Panc1 (cell line): ENCODE measurements at regions not wholly inside any gene's neighbourhood (a gene's known extent, or its start where the extent isn't known, plus 50 kb on each side); places are given as distances from the start of the nearest gene placed in this dataset.

Source experiments
- ATAC-seq: fragments of 200-7000 bp; cut with Tn5 transposase; 2 replicates; pipeline ENCODE4 v1.9.1; 2020; ENCODE audit warnings: mild to moderate bottlenecking, moderate library complexity
- BruUV-seq: library from RNA; stranded (reverse); fragments of 400-500 nt; replicated peaks from 2 replicates; lab custom pipeline; 2021; lab: Mats Ljungman, UMichigan
- CTCF ChIA-PET: fragments of 300-600 bp; sonication (Branson Sonifier 250); formaldehyde crosslinking; loops from one replicate; lab custom pipeline; 2022; ENCODE audit warnings: antibody characterized with exemption; lab: Charles Lee
- POLR2A ChIA-PET: fragments of 300-600 bp; sonication (Branson Sonifier 250); formaldehyde crosslinking; loops from one replicate; lab custom pipeline; 2022; ENCODE audit warnings: antibody characterized with exemption; lab: Charles Lee
- DNase-seq: peaks from one replicate; pipeline ENCODE4 v3.0.0-alpha.2; 2010; ENCODE audit warnings: low read depth, low spot score
- H3K27ac ChIP-seq: 2 replicates; pipeline ENCODE4 v1.5.1; 2011; ENCODE audit warnings: mild to moderate bottlenecking, low read length, inconsistent platforms
- H3K27me3 ChIP-seq: fragments of 200-500 bp; sonication (Bioruptor generic); 2 replicates; pipeline ENCODE4 v1.6.0; 2014; ENCODE audit warnings: low read length, inconsistent platforms; ENCODE audit not compliant: control insufficient read depth, insufficient read depth
- H3K36me3 ChIP-seq: fragments of 200-500 bp; sonication (Bioruptor generic); 2 replicates; pipeline ENCODE4 v1.5.1; 2014; ENCODE audit warnings: inconsistent platforms, mild to moderate bottlenecking, low read length, moderate library complexity; ENCODE audit not compliant: control insufficient read depth, insufficient read depth
- H3K4me1 ChIP-seq: 2 replicates; pipeline ENCODE4 v1.5.1; 2011; ENCODE audit warnings: inconsistent platforms, mild to moderate bottlenecking, low read length, moderate library complexity; ENCODE audit not compliant: control insufficient read depth, insufficient read depth
- H3K4me3 ChIP-seq, 2 experiments: 2 replicates each; pipeline ENCODE4 v1.5.1; 2011 to 2012; ENCODE audit warnings: low read depth in 2 of 2, low read length in 2 of 2, mild to moderate bottlenecking in 2 of 2, inconsistent platforms in 1 of 2, moderate library complexity in 1 of 2
- H3K9me3 ChIP-seq: fragments of 200-500 bp; sonication (Bioruptor generic); 2 replicates; pipeline ENCODE4 v1.5.1; 2014; ENCODE audit warnings: low read depth, mild to moderate bottlenecking, inconsistent platforms, low read length, moderate library complexity; ENCODE audit not compliant: control insufficient read depth, insufficient read depth
- POLR2AphosphoS5 ChIP-seq: IDR thresholded peaks from 2 replicates; pipeline ENCODE4 v1.6.1; 2012; ENCODE audit warnings: mild to moderate bottlenecking, low read depth, low read length, moderate library complexity
- SIN3A ChIP-seq: IDR thresholded peaks from 2 replicates; pipeline ENCODE4 v1.6.1; 2012; ENCODE audit warnings: low read depth, mild to moderate bottlenecking, low read length, moderate library complexity, borderline replicate concordance; ENCODE audit not compliant: insufficient read depth
- TCF7L2 ChIP-seq: IDR thresholded peaks from 2 replicates; pipeline ENCODE4 v1.6.1; 2011; ENCODE audit warnings: mild to moderate bottlenecking, low read depth, low read length, inconsistent platforms
- in situ Hi-C: cut with HindIII; loops from 2 replicates; pipeline ENCODE4 v1.10.0; 2016; ENCODE audit warnings: low sequenced_read_pairs, low pct_unique_long_range_greater_than_20kb
- intact Hi-C: fragments of 100-400 bp; cut with micrococcal nuclease; formaldehyde crosslinking; loops from one replicate; pipeline ENCODE4 v1.10.0; 2022; ENCODE audit not compliant: unreplicated experiment
- TF ChIP-seq, protein P1 (sequence below): fragments of 450-650 bp; IDR thresholded peaks from 2 replicates; pipeline ENCODE4 v1.5.1; 2017; ENCODE audit warnings: mild to moderate bottlenecking
- TF ChIP-seq, protein P2 (sequence below), 2 experiments: IDR thresholded peaks; 2 replicates each; pipeline ENCODE4 v1.6.1; 2011 to 2012; ENCODE audit warnings: low read depth in 2 of 2, control low read depth in 1 of 2, low read length in 1 of 2, mild to moderate bottlenecking in 1 of 2, moderate library complexity in 1 of 2; ENCODE audit not compliant: insufficient read depth in 1 of 2

GRCh38 chr3:144177649-144178048 lies 206.0 kb downstream of the DIPK2A start:
- no peaks in the 10 kb centered on the region for H3K4me1 ChIP-seq
- intact Hi-C loops, result no loop called here
- H3K9me3 ChIP-seq, result no peaks in the 10 kb centered on the region; the same call in 1 of the 2 replicates
- H3K4me3 ChIP-seq, result no peak overlapping the region
- in situ Hi-C loops, result no loop called here
- BruUV-seq, result no TSS peak
- H3K27ac ChIP-seq, result no peak overlapping the region
- H3K27me3 ChIP-seq, result no peaks in the 10 kb centered on the region
- POLR2A ChIA-PET, result no interaction called here
- CTCF ChIA-PET, result no interaction called here
- TF ChIP-seq, protein P1, sequence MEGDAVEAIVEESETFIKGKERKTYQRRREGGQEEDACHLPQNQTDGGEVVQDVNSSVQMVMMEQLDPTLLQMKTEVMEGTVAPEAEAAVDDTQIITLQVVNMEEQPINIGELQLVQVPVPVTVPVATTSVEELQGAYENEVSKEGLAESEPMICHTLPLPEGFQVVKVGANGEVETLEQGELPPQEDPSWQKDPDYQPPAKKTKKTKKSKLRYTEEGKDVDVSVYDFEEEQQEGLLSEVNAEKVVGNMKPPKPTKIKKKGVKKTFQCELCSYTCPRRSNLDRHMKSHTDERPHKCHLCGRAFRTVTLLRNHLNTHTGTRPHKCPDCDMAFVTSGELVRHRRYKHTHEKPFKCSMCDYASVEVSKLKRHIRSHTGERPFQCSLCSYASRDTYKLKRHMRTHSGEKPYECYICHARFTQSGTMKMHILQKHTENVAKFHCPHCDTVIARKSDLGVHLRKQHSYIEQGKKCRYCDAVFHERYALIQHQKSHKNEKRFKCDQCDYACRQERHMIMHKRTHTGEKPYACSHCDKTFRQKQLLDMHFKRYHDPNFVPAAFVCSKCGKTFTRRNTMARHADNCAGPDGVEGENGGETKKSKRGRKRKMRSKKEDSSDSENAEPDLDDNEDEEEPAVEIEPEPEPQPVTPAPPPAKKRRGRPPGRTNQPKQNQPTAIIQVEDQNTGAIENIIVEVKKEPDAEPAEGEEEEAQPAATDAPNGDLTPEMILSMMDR, result no peak
- TF ChIP-seq SIN3A (no peak), TCF7L2 (no peak), POLR2AphosphoS5 (no peak)
- TF ChIP-seq, protein P2, sequence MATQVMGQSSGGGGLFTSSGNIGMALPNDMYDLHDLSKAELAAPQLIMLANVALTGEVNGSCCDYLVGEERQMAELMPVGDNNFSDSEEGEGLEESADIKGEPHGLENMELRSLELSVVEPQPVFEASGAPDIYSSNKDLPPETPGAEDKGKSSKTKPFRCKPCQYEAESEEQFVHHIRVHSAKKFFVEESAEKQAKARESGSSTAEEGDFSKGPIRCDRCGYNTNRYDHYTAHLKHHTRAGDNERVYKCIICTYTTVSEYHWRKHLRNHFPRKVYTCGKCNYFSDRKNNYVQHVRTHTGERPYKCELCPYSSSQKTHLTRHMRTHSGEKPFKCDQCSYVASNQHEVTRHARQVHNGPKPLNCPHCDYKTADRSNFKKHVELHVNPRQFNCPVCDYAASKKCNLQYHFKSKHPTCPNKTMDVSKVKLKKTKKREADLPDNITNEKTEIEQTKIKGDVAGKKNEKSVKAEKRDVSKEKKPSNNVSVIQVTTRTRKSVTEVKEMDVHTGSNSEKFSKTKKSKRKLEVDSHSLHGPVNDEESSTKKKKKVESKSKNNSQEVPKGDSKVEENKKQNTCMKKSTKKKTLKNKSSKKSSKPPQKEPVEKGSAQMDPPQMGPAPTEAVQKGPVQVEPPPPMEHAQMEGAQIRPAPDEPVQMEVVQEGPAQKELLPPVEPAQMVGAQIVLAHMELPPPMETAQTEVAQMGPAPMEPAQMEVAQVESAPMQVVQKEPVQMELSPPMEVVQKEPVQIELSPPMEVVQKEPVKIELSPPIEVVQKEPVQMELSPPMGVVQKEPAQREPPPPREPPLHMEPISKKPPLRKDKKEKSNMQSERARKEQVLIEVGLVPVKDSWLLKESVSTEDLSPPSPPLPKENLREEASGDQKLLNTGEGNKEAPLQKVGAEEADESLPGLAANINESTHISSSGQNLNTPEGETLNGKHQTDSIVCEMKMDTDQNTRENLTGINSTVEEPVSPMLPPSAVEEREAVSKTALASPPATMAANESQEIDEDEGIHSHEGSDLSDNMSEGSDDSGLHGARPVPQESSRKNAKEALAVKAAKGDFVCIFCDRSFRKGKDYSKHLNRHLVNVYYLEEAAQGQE (IDR thresholded peaks at IDR 0.05; ENCODE audit: insufficient read depth in 1 of 2, low read depth in 2 of 2, low read length in 1 of 2), result no peak
- ATAC-seq (no peak), DNase-seq (no peak)
- no peaks in the 10 kb centered on the region for H3K36me3 ChIP-seq

DNA sequence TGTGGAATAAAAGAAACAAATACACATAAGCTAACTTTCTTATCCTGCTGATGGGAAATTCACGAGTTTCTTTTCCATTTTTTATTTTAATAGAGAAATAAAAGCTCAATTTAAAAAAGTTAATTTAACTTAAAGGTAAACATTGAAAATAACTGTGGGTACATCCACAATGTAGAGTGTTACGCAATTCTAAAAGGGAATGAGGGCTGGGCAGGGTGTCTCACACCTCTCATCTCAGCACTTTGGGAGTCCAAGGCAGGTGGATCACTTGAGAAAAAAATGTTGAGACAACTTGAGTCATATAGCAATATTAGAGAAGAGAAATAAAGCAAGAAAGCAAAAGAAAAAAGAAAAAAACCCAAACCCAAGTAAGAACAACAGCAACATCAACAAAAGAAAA lies 207.0 kb downstream of the DIPK2A start:
- intact Hi-C loops, result no loop called here
- in situ Hi-C loops, result no loop called here
- Histone ChIP-seq H3K36me3 (no peaks in the 10 kb centered on the region), H3K4me1 (no peaks in the 10 kb centered on the region), H3K27ac (no peak overlapping the region), H3K27me3 (no peaks in the 10 kb centered on the region), H3K4me3 (no peak overlapping the region), H3K9me3 (no peaks in the 10 kb centered on the region; the same call in 1 of the 2 replicates)
- ATAC-seq (no peak), DNase-seq (no peak)
- TF ChIP-seq TCF7L2, result no peak
- TF ChIP-seq, protein P2 (IDR thresholded peaks at IDR 0.05; ENCODE audit: insufficient read depth in 1 of 2, low read depth in 2 of 2, low read length in 1 of 2), result no peak
- TF ChIP-seq SIN3A, result no peak
- TF ChIP-seq, protein P1, result no peak
- TF ChIP-seq POLR2AphosphoS5, result no peak
- ChIA-PET CTCF (no interaction called here), POLR2A (no interaction called here)
- no TSS peak for BruUV-seq
